ENCODE measurements at regions not wholly inside any gene's neighbourhood (a gene's known extent, or its start where the extent isn't known, plus 50 kb on each side); places are given as distances from the start of the nearest gene placed in this dataset.

DNA sequence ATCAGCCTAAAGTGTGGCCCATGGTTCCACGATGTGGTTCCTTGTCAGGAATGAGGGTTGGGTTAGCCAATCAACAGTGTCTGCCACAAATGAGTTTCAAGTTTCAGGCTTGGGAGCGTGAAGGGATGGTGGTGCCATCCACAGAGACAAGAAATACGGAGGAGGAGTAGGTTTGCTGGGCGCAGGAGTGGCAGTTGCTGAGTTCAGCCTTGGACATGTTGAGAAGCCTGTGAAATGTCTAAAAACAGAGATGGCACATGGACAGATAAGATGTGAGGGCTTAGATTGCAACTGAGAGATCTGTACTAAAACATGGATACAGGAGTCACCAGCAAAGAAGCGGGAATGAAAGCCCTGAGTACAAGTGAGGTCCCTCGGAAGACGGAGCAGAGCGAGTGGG is 481.0 kb downstream of the BCOR start:
- H3K4me1 Mint-ChIP-seq = peaks cover 5 to 18% (median 10%) of the 10 kb centered on the region in 4 donors
- H3K27ac Mint-ChIP-seq = no peak overlapping the region
- ChIA-PET POLR2A (ENCODE audit: partially characterized antibody) (no interaction called here), CTCF (ENCODE audit: partially characterized antibody) (no interaction called here)
- intact Hi-C loops (cut with micrococcal nuclease) = no loop called here
- no peaks in the 10 kb centered on the region for H3K9me3 ChIP-seq (ENCODE audit: control insufficient read depth in 1 of 2, low read length in 2 of 2)
- DNase-seq = no peak
- H3K36me3 ChIP-seq (ENCODE audit: insufficient read depth, low read length) = no peaks in the 10 kb centered on the region
- no peaks in the 10 kb centered on the region for H3K36me3 Mint-ChIP-seq
- no peak overlapping the region for H3K4me3 ChIP-seq (ENCODE audit: low read length in 2 of 2)
- H3K9me3 Mint-ChIP-seq = peaks cover 0 to 3% (median 0%) of the 10 kb centered on the region in 8 donors
- peaks cover 0 to 3% of the 10 kb centered on the region in 2 donors for H3K27me3 Mint-ChIP-seq
- peaks cover 7% of the 10 kb centered on the region for H3K4me1 ChIP-seq (ENCODE audit: insufficient read depth, low read length)
- H3K27ac ChIP-seq (ENCODE audit: low read depth, low read length) = no peak overlapping the region
- no peak overlapping the region for H3K4me3 Mint-ChIP-seq
- no peaks in the 10 kb centered on the region for H3K27me3 ChIP-seq (ENCODE audit: insufficient read depth, low read length)

DNA sequence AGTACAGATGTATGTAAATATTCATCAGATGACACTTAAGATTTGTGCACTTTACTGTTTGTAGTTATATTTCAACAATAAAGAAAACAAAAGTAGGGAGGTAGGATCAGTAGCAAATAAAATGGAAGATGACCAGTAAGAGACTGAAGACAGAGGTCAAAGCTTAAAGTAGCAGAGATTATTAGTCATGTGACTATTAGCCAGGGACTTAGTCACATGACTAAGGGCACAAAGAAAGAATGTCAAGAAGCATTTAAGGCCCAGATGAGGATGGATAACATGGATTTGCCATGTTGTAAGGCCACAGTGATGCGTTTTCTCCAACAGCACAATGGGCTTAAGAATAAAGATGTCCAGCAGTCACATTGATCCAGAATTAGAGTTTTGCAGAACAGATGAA is 479.6 kb downstream of the BCOR start:
- Mint-ChIP-seq H3K4me3 (no peak overlapping the region), H3K27me3 (peaks cover 0 to 1% of the 10 kb centered on the region in 2 donors), H3K4me1 (peaks cover 5 to 15% (median 10%) of the 10 kb centered on the region in 4 donors), H3K9me3 (peaks cover 0 to 8% (median 0%) of the 10 kb centered on the region in 8 donors), H3K36me3 (no peaks in the 10 kb centered on the region), H3K27ac (no peak overlapping the region)
- Histone ChIP-seq H3K4me3 (ENCODE audit: low read length in 2 of 2) (no peak overlapping the region), H3K9me3 (ENCODE audit: control insufficient read depth in 1 of 2, low read length in 2 of 2) (no peaks in the 10 kb centered on the region), H3K36me3 (ENCODE audit: insufficient read depth, low read length) (no peaks in the 10 kb centered on the region), H3K4me1 (ENCODE audit: insufficient read depth, low read length) (peaks cover 7% of the 10 kb centered on the region), H3K27ac (ENCODE audit: low read depth, low read length) (no peak overlapping the region), H3K27me3 (ENCODE audit: insufficient read depth, low read length) (no peaks in the 10 kb centered on the region)
- POLR2A ChIA-PET (ENCODE audit: partially characterized antibody) = no interaction called here
- CTCF ChIA-PET (ENCODE audit: partially characterized antibody) = no interaction called here
- DNase-seq = no peak
- intact Hi-C loops (cut with micrococcal nuclease) = no loop called here

DNA sequence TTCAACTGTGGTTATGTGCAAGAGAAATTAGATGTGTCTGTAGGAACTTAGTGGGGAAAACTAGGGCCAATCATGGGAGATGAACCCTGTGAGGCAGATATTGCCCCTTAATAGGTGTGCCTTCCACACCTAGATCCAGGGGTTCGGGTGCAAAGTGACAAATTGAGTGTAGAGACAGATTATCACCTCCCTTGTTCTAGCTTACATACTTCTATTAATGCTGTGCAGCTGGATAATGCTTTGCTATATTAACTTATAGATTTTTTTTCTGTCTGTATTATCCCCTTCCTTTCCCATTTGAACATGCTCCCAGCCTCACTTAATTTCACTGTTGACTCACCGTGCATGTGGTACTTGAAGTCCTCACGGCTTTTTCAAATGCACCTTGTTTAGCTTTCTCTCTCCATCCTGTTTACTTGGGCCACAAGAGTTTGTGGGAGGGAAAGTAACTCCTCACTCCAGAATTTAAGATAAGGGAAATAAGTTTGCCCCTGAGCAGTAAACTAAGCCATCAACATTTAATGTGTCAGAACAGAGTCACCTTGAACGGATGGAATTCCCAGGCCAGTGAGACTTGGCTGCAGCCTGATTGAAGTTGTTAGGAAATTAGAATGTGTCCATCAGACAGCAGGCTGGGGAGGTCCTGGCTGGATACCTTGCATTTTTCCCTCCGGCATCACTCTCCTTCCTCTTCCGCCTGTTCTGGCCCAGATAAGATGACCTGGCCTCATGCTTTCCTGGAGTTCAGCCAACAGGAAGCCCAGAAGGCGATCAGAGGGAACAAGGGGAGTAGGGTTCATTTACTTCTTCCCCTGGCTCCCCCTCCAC is 478.4 kb downstream of the BCOR start:
- peaks cover under 1 to 4% (median 2%) of the 10 kb centered on the region in 4 donors for H3K4me1 Mint-ChIP-seq
- H3K27me3 Mint-ChIP-seq = no peaks in the 10 kb centered on the region
- ChIA-PET POLR2A (ENCODE audit: partially characterized antibody) (no interaction called here), CTCF (ENCODE audit: partially characterized antibody) (no interaction called here)
- H3K9me3 Mint-ChIP-seq = peaks cover 0 to 10% (median 0%) of the 10 kb centered on the region in 8 donors
- no peak overlapping the region for H3K27ac ChIP-seq (ENCODE audit: low read depth, low read length)
- no peaks in the 10 kb centered on the region for H3K27me3 ChIP-seq (ENCODE audit: insufficient read depth, low read length)
- peaks cover 3% of the 10 kb centered on the region for H3K4me1 ChIP-seq (ENCODE audit: insufficient read depth, low read length)
- no peak for DNase-seq
- no peaks in the 10 kb centered on the region for H3K9me3 ChIP-seq (ENCODE audit: control insufficient read depth in 1 of 2, low read length in 2 of 2)
- H3K4me3 ChIP-seq (ENCODE audit: low read length in 2 of 2) = no peak overlapping the region
- H3K36me3 Mint-ChIP-seq = peaks cover 0 to 1% of the 10 kb centered on the region in 2 donors
- no peak overlapping the region for H3K4me3 Mint-ChIP-seq
- H3K36me3 ChIP-seq (ENCODE audit: insufficient read depth, low read length) = no peaks in the 10 kb centered on the region
- intact Hi-C loops (cut with micrococcal nuclease) = no loop called here
- no peak overlapping the region for H3K27ac Mint-ChIP-seq

DNA sequence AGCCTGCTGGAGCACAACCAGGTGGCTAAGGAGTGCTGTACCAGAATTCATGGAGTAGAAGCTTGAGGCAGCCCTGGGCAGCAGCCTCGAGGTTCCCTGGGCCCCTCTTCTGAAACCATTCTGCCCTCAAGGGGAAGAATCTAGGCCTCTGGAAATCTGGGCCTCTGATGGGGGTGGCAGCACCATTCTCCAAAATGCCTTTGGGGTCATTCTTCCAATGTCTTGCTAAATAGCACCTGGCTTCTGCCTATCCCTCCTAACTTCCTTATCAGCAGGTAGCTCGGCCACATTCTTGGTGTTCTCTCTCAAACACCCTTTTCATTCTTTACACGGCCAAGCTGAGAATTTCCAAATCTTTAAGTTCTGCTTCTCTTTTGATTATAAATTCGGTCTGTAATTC is 473.6 kb downstream of the BCOR start:
- Mint-ChIP-seq H3K27ac (no peak overlapping the region), H3K36me3 (peaks cover 0 to 5% of the 10 kb centered on the region in 2 donors), H3K27me3 (no peaks in the 10 kb centered on the region), H3K9me3 (peaks cover 0 to 13% (median 0%) of the 10 kb centered on the region in 8 donors), H3K4me3 (no peak overlapping the region), H3K4me1 (peaks cover 1 to 12% (median 5%) of the 10 kb centered on the region in 4 donors)
- DNase-seq = no peak
- intact Hi-C loops (cut with micrococcal nuclease) = no loop called here
- Histone ChIP-seq H3K27ac (ENCODE audit: low read depth, low read length) (no peak overlapping the region), H3K36me3 (ENCODE audit: insufficient read depth, low read length) (no peaks in the 10 kb centered on the region), H3K4me3 (ENCODE audit: low read length in 2 of 2) (no peak overlapping the region), H3K27me3 (ENCODE audit: insufficient read depth, low read length) (no peaks in the 10 kb centered on the region), H3K9me3 (ENCODE audit: control insufficient read depth in 1 of 2, low read length in 2 of 2) (no peaks in the 10 kb centered on the region), H3K4me1 (ENCODE audit: insufficient read depth, low read length) (no peaks in the 10 kb centered on the region)
- CTCF ChIA-PET (ENCODE audit: partially characterized antibody) = no interaction called here
- POLR2A ChIA-PET (ENCODE audit: partially characterized antibody) = no interaction called here

DNA sequence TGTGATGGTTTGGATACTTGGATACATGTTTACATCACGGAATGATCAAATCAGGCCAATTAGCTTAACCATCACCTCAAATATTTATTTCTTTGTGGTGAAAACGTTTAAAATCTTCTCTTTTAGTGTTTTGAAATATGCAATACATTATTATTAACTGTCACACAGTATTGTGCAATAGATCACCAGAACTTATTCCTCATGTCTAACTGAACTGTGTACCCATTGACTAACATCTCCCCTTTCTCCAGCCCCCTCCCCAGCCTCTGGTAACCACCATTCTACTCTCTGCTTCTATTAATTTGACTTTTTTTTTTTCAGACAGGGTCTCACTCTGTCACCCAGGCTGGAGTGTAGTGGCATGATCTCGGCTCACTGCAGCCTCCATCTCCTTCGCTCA is 471.9 kb downstream of the BCOR start:
- Mint-ChIP-seq H3K4me3 (no peak overlapping the region), H3K4me1 (peaks cover 1 to 15% (median 7%) of the 10 kb centered on the region in 4 donors), H3K27me3 (no peaks in the 10 kb centered on the region), H3K9me3 (peaks cover 0 to 10% (median 0%) of the 10 kb centered on the region in 8 donors), H3K27ac (no peak overlapping the region), H3K36me3 (peaks cover 0 to 5% of the 10 kb centered on the region in 2 donors)
- POLR2A ChIA-PET (ENCODE audit: partially characterized antibody) = no interaction called here
- H3K27me3 ChIP-seq (ENCODE audit: insufficient read depth, low read length) = no peaks in the 10 kb centered on the region
- intact Hi-C loops (cut with micrococcal nuclease) = no loop called here
- H3K9me3 ChIP-seq (ENCODE audit: control insufficient read depth in 1 of 2, low read length in 2 of 2) = no peaks in the 10 kb centered on the region
- H3K4me3 ChIP-seq (ENCODE audit: low read length in 2 of 2) = no peak overlapping the region
- CTCF ChIA-PET (ENCODE audit: partially characterized antibody) = no interaction called here
- no peak overlapping the region for H3K27ac ChIP-seq (ENCODE audit: low read depth, low read length)
- H3K36me3 ChIP-seq (ENCODE audit: insufficient read depth, low read length) = no peaks in the 10 kb centered on the region
- no peaks in the 10 kb centered on the region for H3K4me1 ChIP-seq (ENCODE audit: insufficient read depth, low read length)
- DNase-seq = no peak

DNA sequence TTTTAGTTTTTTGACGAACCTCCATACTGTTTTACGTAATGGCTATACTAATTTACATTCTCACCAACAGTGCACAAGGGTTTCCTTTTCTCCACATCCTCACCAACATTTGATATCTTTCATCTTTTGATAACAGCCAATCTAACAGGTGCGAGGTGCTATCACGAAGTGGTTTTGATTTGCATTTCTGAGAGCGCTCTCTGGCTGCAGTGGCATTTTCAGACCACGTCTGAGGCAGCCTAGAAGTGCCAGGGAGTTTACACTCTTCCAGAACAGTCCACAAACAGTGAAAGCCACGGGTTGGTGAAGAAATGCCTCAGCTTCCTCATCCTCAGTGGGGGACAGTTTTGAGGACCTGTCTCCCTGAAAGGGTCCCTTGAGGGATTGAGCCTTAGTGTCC is 471.0 kb downstream of the BCOR start:
- Mint-ChIP-seq H3K4me3 (no peak overlapping the region), H3K9me3 (peaks cover 0 to 10% (median 0%) of the 10 kb centered on the region in 8 donors), H3K36me3 (peaks cover 0 to 5% of the 10 kb centered on the region in 2 donors), H3K4me1 (peaks cover 1 to 16% (median 7%) of the 10 kb centered on the region in 4 donors), H3K27ac (no peak overlapping the region), H3K27me3 (no peaks in the 10 kb centered on the region)
- Histone ChIP-seq H3K27me3 (ENCODE audit: insufficient read depth, low read length) (no peaks in the 10 kb centered on the region), H3K9me3 (ENCODE audit: control insufficient read depth in 1 of 2, low read length in 2 of 2) (no peaks in the 10 kb centered on the region), H3K36me3 (ENCODE audit: insufficient read depth, low read length) (no peaks in the 10 kb centered on the region), H3K4me1 (ENCODE audit: insufficient read depth, low read length) (no peaks in the 10 kb centered on the region), H3K27ac (ENCODE audit: low read depth, low read length) (no peak overlapping the region), H3K4me3 (ENCODE audit: low read length in 2 of 2) (no peak overlapping the region)
- ChIA-PET CTCF (ENCODE audit: partially characterized antibody) (no interaction called here), POLR2A (ENCODE audit: partially characterized antibody) (no interaction called here)
- intact Hi-C loops (cut with micrococcal nuclease) = no loop called here
- DNase-seq = no peak

DNA sequence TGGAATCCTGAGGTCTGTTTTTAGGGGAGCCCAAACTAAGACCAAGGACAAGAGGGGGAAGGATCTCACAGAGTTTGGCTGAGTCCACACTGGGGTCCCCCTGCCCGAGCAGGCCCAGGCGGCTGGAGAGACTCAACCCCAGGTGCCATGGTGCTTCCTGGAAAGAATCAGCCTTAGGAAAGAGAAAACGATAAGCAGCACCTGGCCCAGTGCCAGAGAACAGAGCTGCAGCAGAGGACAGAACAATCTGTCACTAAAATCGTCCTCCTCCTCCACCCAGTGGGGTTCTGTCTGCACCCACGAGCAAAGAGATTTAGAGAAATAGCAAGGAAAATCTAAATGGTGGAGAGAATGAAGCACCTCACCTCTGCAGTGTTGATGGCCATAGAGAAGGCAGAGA is 470.5 kb downstream of the BCOR start:
- no peak for DNase-seq
- Histone ChIP-seq H3K36me3 (ENCODE audit: insufficient read depth, low read length) (no peaks in the 10 kb centered on the region), H3K4me3 (ENCODE audit: low read length in 2 of 2) (no peak overlapping the region), H3K9me3 (ENCODE audit: control insufficient read depth in 1 of 2, low read length in 2 of 2) (no peaks in the 10 kb centered on the region), H3K27ac (ENCODE audit: low read depth, low read length) (no peak overlapping the region), H3K27me3 (ENCODE audit: insufficient read depth, low read length) (no peaks in the 10 kb centered on the region), H3K4me1 (ENCODE audit: insufficient read depth, low read length) (no peaks in the 10 kb centered on the region)
- intact Hi-C loops (cut with micrococcal nuclease) = no loop called here
- peaks cover 1 to 16% (median 7%) of the 10 kb centered on the region in 4 donors for H3K4me1 Mint-ChIP-seq
- peaks cover 0 to 5% of the 10 kb centered on the region in 2 donors for H3K36me3 Mint-ChIP-seq
- no peaks in the 10 kb centered on the region for H3K27me3 Mint-ChIP-seq
- ChIA-PET POLR2A (ENCODE audit: partially characterized antibody) (no interaction called here), CTCF (ENCODE audit: partially characterized antibody) (no interaction called here)
- H3K4me3 Mint-ChIP-seq = no peak overlapping the region
- no peak overlapping the region for H3K27ac Mint-ChIP-seq
- H3K9me3 Mint-ChIP-seq = peaks cover 0 to 5% (median 0%) of the 10 kb centered on the region in 8 donors

All from CD4-positive, alpha-beta memory T cell (primary cell).